ENCODE measurements at regions not wholly inside any gene's neighbourhood (a gene's known extent, or its start where the extent isn't known, plus 50 kb on each side); places are given as distances from the start of the nearest gene placed in this dataset.
"Not testable (repeated sequence)": the region's sequence is repeated elsewhere in the genome, so short reads cannot be mapped to it uniquely, and the experiment has no call there.

DNA sequence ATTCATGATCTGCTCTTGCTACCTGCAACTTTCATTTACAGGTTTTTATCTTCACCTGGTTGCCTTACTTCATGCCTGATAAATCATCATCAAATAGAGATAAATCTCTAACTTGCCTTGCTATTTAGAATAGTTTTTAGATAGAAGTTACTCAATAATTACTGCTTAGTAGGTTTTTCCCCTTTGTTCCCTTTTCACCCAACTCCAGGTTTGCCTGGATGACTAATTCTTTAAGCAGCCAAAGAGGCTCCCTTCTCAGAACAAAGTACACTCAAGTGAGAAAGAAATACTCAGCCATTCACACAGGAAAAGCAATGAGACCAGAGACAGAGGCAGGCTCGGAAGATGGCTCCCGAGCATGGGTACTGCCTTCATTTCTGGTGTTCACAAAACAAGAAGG, 268.1 kb upstream of the CRBN start:
- DNase-seq: no peak

DNA sequence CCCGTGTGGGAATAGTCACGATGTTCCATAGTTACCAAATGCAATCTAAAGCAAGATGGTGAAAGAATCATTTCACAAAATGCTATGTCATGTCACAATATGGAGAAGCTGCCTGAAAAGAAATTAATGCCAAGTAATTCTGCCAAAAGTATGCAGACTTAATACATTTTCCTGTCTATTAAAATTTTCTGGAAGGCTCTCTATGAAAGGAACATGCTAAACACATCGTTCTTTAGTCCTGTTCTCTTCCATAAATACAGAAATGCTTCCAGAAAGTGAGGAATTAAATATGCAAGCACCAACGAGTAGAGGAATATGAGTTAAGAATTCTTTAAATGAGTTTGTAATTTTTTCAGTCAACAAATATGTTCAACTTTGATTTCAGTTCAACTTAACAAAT, 266.8 kb upstream of the CRBN start:
- peak in 2 of 3 donors; percentile 2 to 3 for DNase-seq

DNA sequence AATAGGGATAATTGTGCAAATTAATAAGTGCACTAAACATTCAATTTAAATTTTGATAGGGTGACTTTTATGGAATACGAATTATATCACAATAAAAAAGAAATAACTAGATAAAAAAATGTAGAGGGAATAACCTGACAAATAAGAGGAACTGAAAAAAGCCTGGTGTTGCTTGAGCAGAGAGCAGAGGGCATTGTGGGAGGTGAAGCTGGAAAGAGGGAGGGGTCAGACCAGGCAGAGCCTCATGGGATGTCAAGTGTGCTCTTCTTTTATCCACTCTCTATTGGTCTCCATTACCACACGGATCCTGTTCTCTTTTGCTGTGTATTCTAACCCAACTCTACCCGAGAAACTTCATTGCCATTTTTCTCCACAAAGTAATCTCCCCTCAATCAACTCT, 264.0 kb upstream of the CRBN start:
- no peak for DNase-seq

DNA sequence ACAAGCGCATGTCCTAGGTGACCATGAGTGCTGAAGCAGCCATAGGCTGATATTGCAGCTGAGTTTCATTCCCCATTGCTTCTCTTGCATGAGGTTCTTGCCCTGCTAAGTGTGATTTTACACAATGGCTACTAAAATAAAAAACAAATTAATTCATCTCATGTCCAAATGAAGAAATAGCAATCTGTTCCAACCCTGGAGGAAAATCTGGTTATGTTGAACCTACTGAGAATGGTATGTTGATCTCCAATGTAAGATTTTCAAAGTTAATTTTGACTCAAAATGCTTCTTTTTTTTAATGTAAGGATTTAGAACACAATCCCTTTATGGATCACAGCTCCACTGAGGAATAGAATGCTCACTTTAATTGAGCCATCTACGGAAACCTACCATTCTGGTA, 254.2 kb upstream of the CRBN start:
- no peak for DNase-seq

- DNase-seq: no peak
These were observed 250.3 kb upstream of the CRBN start for GRCh38 chr3:3429841-3430240.

DNA sequence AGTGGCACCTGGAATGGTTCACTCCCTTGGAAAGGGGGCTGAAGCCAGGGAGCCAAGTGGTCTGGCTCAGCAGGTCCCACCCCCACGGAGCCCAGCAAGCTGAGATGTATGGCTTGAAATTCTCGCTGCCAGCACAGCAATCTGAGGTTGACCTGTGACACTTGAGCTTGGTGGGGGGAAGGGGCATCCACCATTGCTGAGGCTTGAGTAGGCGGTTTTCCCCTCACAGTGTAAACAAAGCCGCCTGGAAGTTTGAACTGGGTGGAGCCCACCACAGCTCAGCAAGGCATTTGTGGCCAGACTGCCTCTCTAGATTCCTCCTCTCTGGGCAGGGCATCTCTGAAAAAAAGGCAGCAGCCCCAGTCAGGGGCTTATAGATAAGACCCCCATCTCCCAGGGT, 228.2 kb upstream of the CRBN start:
- DNase-seq: not testable (repeated sequence)

- DNase-seq: no peak
These were observed 225.6 kb upstream of the CRBN start for GRCh38 chr3:3405131-3405530.

DNA sequence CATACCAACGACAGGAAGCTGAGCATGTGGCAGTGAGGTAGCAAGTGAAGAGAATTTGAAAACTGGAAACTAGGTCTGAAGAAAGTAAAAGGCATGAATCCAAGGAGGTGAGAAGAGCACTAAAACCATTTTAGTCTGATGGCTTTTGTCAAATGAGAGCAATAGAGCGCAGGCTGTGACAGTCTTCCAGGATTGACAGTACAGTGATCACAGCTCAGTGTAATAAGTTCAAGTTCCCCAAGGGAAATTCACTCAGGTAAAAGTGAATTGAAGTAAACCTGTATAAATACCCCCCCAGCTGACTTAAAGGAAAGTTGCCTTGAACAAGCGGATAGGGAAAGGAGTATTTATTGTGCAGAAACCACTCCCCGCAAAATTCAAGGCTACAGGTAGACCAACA, 224.2 kb upstream of the CRBN start:
- DNase-seq: no peak

DNA sequence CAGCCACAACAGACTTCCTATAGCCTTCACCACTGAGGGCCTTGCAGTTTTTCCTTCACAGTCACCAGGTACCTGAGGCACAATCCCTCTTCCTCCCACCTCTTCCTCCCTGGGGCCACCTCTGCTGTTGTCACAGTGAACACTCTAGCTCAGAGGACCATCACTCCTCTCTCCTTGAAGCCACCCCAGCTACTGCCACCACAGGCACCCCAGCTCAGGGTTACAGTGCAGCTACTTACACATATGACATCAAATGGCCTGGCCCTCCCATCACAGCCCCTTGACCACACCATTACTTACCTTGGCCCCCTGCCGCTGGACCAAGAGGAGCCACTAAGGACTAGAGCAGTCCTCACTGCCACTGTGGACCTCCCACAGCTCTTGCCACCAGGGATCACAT, 213.5 kb upstream of the CRBN start:
- DNase-seq: no peak

DNA sequence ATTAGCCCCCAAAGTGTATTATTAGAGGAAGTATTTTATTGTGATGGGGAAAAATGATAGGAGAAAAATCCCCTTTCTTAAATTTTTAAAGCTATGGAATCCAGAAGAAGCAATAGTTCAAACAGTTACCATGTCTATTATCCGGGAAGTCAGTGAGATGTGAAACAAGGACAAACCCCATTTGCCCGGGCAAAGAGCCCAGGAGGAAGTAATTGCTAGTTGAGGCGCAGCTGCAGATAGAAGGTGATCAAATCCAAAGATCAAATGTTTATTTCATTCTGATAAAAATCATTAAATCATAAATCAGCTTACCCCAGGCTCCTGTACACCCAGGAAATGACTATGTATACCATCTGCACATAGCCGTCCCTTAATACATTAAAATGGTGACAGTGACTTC, 204.0 kb upstream of the CRBN start:
- DNase-seq: no peak

DNA sequence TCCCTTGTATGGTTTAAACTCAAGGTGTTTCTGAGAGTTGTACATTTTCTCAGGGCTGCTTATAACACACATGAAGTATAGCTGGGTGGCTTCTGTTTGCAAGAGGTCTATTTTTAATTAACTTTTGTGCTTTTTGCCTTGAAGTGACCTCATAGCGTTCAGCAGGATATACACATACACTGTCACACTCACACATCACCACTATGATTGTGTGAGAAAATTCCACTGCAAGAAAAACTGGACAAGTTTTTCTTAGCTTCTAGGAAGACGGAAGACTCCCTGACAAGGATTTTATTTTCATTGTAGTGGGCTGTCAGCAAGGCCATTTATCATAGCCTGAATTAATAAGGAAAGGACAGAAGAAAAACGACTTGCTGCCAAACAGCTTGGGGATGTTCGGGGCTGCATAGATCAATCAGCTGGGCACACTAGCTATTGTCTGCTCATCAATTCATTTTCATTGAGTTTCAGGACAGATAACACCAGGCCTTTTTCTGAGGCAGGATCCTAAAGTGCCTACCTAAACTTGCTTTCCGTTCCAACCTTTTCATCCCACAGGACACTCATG, 192.8 kb upstream of the CRBN start:
- no peak for DNase-seq

- no peak for DNase-seq
These were observed 188.8 kb upstream of the CRBN start for GRCh38 chr3:3368306-3368705.

DNA sequence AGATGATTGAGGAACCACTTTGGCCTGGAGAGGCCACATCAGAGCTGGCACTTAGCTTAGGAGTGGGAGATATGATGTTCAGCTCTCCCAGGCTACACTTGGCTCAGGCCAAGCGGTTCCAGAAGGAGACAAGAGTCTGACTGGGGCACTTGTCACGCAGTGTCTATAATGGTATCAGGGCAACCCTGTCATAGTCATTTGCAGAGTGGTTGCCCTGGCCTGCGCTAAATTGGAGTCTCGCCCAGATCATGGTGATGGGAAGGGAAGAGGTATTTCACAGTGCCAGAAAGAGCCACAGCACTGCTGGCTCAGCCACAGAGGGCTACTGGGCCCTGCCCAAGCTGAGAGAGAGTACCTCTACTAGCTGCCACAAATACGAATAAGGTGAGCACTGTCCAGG, 186.9 kb upstream of the CRBN start:
- DNase-seq: no peak

GRCh38 chr3:3365716-3366115, 186.2 kb upstream of the CRBN start:
- no peak for DNase-seq

DNA sequence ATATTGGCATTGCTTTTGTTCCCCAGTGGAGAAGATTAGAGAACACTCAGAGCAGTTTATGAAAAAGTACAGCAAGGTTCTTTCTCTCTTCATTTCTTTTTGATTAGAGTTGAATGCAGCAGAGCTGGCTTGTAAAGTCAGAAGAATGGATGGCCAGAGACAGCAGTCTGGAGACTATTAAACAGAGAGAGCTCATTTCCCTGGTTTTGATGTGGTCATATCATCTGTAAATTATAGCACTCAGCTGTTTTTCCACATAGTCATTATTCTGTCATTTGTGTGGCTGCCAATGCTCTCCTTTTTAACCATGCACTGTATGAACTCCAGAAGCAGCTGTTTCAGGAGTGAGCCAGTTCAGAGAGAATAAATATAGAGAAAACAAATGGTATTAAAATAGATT, 177.4 kb upstream of the CRBN start:
- peak; percentile 82 to 91 (median 88) for DNase-seq

DNA sequence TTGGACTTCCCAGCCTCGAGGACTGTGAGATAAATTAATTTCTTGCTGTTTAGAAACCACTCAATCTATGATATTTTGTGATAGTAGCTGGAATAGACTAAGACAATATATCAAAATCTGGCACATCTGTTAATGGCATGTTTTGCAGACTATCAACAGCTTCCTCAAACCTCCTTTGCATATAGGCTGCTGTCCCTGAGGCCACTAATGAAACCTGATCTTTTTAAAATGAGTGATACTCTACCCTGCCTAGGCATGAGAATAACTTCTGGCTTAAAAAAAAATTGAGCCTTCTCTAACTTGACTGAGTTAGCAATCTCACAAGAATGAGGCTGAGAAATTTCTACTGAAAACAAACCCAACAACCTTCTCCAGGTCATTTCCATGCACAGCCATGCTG, 176.0 kb upstream of the CRBN start:
- peak in 1 of 3 donors; percentile 3 for DNase-seq

- no peak for DNase-seq
These were observed 173.7 kb upstream of the CRBN start for GRCh38 chr3:3353153-3353552.

DNA sequence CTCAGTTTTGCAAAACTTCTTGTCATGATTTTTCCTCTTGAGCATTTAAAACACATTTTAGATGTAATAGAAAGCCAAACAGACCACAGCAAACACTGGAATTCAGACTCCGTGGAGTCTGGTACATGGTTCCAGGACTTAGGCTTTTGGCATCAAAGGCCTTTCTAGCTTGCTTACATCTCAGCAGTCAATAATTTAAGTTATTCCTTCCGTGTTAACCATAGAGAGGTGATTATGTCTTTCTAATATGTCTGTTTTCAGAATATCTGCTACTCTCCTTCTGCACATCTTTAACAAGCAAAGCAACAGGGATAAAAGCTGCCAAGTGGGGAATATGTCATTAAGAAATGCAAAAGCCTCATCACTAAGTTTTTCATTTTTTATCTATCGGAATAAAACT, 171.7 kb upstream of the CRBN start:
- DNase-seq: peak in 1 of 3 donors; percentile 40

DNA sequence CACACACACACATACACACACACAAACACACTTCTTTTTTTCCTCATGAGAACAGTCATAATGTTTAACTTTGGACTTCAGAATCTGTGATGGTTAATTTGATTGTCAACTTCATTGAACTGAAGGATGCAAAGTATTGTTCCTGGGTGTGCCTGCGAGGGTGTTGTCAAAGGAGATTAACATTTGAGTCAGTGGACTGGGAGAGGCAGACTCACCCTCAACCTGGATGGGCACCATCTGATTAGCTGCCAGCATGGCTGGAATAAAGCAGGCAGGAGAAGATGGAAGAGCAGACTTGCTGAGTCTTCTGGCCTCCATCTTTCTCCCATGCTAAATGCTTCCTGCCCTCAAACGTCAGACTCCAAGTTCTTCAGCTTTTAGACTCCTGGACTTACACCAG, 167.6 kb upstream of the CRBN start:
- DNase-seq: not testable (repeated sequence)

GRCh38 chr3:3346556-3346955, 167.1 kb upstream of the CRBN start:
- no peak for DNase-seq

DNA sequence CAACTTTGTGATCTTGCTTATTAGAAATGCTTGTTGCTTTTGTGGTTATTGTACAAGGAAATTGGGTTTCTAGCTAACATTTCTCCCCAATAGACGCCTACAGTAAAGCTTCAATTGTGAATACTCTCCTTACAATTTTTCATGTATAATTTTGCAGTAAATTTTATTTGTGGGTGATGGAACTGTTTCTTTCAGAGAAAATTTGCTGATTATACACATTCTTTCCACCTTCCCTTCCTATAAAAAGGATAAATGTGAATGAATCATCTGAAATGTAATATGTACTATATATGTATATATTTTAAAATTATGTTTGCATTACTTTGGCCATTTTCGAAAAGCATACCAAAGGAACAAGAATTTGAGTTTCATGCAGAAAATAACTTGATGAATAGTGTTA, 162.7 kb upstream of the CRBN start:
- no peak for DNase-seq

- DNase-seq: no peak
These were observed 161.7 kb upstream of the CRBN start for GRCh38 chr3:3340965-3341895.

GRCh38 chr3:3340526-3340925, 161.0 kb upstream of the CRBN start:
- no peak for DNase-seq

GRCh38 chr3:3335903-3336302, 156.4 kb upstream of the CRBN start:
- DNase-seq: no peak

Measured in muscle of back (tissue), 3 donors.